ENCODE measurements at regions not wholly inside any gene's neighbourhood (a gene's known extent, or its start where the extent isn't known, plus 50 kb on each side); places are given as distances from the start of the nearest gene placed in this dataset.

- no peaks in the 10 kb centered on the region for H3K9me3 Mint-ChIP-seq (ENCODE audit: unreplicated experiment)
- H3K4me3 Mint-ChIP-seq (ENCODE audit: unreplicated experiment): no peak overlapping the region
- H3K27me3 Mint-ChIP-seq (ENCODE audit: unreplicated experiment): no peaks in the 10 kb centered on the region
- no peaks in the 10 kb centered on the region for H3K4me1 Mint-ChIP-seq (ENCODE audit: low read depth, unreplicated experiment)
- no peak overlapping the region for H3K27ac Mint-ChIP-seq (ENCODE audit: unreplicated experiment)
- H3K36me3 Mint-ChIP-seq (ENCODE audit: unreplicated experiment): no peaks in the 10 kb centered on the region
- TF ChIP-seq CTCF (IDR thresholded peaks at IDR 0.05; ENCODE audit: partially characterized antibody, unreplicated experiment): no peak
- DNase-seq: no peak
Measured at GRCh38 chr11:25159341-25159740, 662.5 kb downstream of the LUZP2 start.

- no peaks in the 10 kb centered on the region for H3K4me1 Mint-ChIP-seq (ENCODE audit: low read depth, unreplicated experiment)
- no peak overlapping the region for H3K4me3 Mint-ChIP-seq (ENCODE audit: unreplicated experiment)
- no peak for TF ChIP-seq CTCF (IDR thresholded peaks at IDR 0.05; ENCODE audit: partially characterized antibody, unreplicated experiment)
- DNase-seq: no peak
- no peaks in the 10 kb centered on the region for H3K36me3 Mint-ChIP-seq (ENCODE audit: unreplicated experiment)
- no peak overlapping the region for H3K27ac Mint-ChIP-seq (ENCODE audit: unreplicated experiment)
- peaks cover 2% of the 10 kb centered on the region for H3K27me3 Mint-ChIP-seq (ENCODE audit: unreplicated experiment)
- H3K9me3 Mint-ChIP-seq (ENCODE audit: unreplicated experiment): no peaks in the 10 kb centered on the region
Measured at GRCh38 chr11:25163421-25163820, 666.6 kb downstream of the LUZP2 start.

- H3K27ac Mint-ChIP-seq (ENCODE audit: unreplicated experiment): no peak overlapping the region
- no peak for TF ChIP-seq CTCF (IDR thresholded peaks at IDR 0.05; ENCODE audit: partially characterized antibody, unreplicated experiment)
- no peaks in the 10 kb centered on the region for H3K27me3 Mint-ChIP-seq (ENCODE audit: unreplicated experiment)
- no peaks in the 10 kb centered on the region for H3K9me3 Mint-ChIP-seq (ENCODE audit: unreplicated experiment)
- no peak for DNase-seq
- H3K36me3 Mint-ChIP-seq (ENCODE audit: unreplicated experiment): no peaks in the 10 kb centered on the region
- H3K4me1 Mint-ChIP-seq (ENCODE audit: low read depth, unreplicated experiment): no peaks in the 10 kb centered on the region
- no peak overlapping the region for H3K4me3 Mint-ChIP-seq (ENCODE audit: unreplicated experiment)
Measured at GRCh38 chr11:25180187-25180586, 683.3 kb downstream of the LUZP2 start.

GRCh38 chr11:25183411-25183810 is 686.6 kb downstream of the LUZP2 start:
- DNase-seq: no peak
- Mint-ChIP-seq H3K36me3 (ENCODE audit: unreplicated experiment) (no peaks in the 10 kb centered on the region), H3K4me1 (ENCODE audit: low read depth, unreplicated experiment) (no peaks in the 10 kb centered on the region), H3K27me3 (ENCODE audit: unreplicated experiment) (no peaks in the 10 kb centered on the region), H3K9me3 (ENCODE audit: unreplicated experiment) (no peaks in the 10 kb centered on the region), H3K27ac (ENCODE audit: unreplicated experiment) (no peak overlapping the region), H3K4me3 (ENCODE audit: unreplicated experiment) (no peak overlapping the region)
- TF ChIP-seq CTCF (IDR thresholded peaks at IDR 0.05; ENCODE audit: partially characterized antibody, unreplicated experiment): no peak

- Mint-ChIP-seq H3K4me3 (ENCODE audit: unreplicated experiment) (no peak overlapping the region), H3K4me1 (ENCODE audit: low read depth, unreplicated experiment) (no peaks in the 10 kb centered on the region), H3K36me3 (ENCODE audit: unreplicated experiment) (no peaks in the 10 kb centered on the region), H3K9me3 (ENCODE audit: unreplicated experiment) (no peaks in the 10 kb centered on the region), H3K27ac (ENCODE audit: unreplicated experiment) (no peak overlapping the region), H3K27me3 (ENCODE audit: unreplicated experiment) (no peaks in the 10 kb centered on the region)
- no peak for TF ChIP-seq CTCF (IDR thresholded peaks at IDR 0.05; ENCODE audit: partially characterized antibody, unreplicated experiment)
- no peak for DNase-seq
Measured at GRCh38 chr11:25197515-25197914, 700.7 kb downstream of the LUZP2 start.
